PC-9 (cell line): ENCODE measurements at regions not wholly inside any gene's neighbourhood (a gene's known extent, or its start where the extent isn't known, plus 50 kb on each side); places are given as distances from the start of the nearest gene placed in this dataset.

Source experiments
- BruUV-seq: library from RNA; stranded (reverse); fragments of 400-500 nt; replicated peaks from 2 replicates; lab custom pipeline; 2021; lab: Mats Ljungman, UMichigan
- CTCF ChIA-PET: fragments of 300-600 bp; sonication (Branson Sonifier 250); formaldehyde crosslinking; loops from one replicate; lab custom pipeline; 2022; ENCODE audit warnings: antibody characterized with exemption; lab: Charles Lee
- POLR2A ChIA-PET: fragments of 300-600 bp; sonication (Branson Sonifier 250); formaldehyde crosslinking; loops from one replicate; lab custom pipeline; 2022; ENCODE audit warnings: antibody characterized with exemption; ENCODE audit not compliant: unreplicated experiment; lab: Charles Lee
- DNase-seq, 2 experiments: peaks; one replicate each; pipeline versions ENCODE4 v3.0.0 to v3.0.0-alpha.2; 2015 to 2022; ENCODE audit warnings: mixed read lengths in 1 of 2
- H2AFZ ChIP-seq: fragments of 200-600 bp; sonication (generic); 2 replicates; pipeline ENCODE4 v1.8.1; 2017; ENCODE audit warnings: antibody characterized with exemption
- H3F3A ChIP-seq: fragments of 200-600 bp; sonication (generic); 2 replicates; pipeline ENCODE4 v1.8.1; 2017; ENCODE audit warnings: antibody characterized with exemption, mild to moderate bottlenecking, low read depth; ENCODE audit not compliant: insufficient read depth
- H3K27ac ChIP-seq: fragments of 200-600 bp; sonication (generic); 2 replicates; pipeline ENCODE4 v1.6.1; 2016; ENCODE audit warnings: mixed run types
- H3K27me3 ChIP-seq: fragments of 200-600 bp; sonication (generic); 2 replicates; pipeline ENCODE4 v1.6.1; 2016; ENCODE audit warnings: low read depth, mixed run types; ENCODE audit not compliant: insufficient read depth
- H3K36me3 ChIP-seq: fragments of 200-600 bp; sonication (generic); 2 replicates; pipeline ENCODE4 v1.6.1; 2016; ENCODE audit warnings: low read depth, mixed run types
- H3K4me1 ChIP-seq: fragments of 200-600 bp; sonication (generic); replicated peaks from 2 replicates; pipeline ENCODE4 v1.6.1; 2016; ENCODE audit warnings: mixed run types; ENCODE audit not compliant: insufficient read depth
- H3K4me2 ChIP-seq: fragments of 200-600 bp; sonication (generic); 2 replicates; pipeline ENCODE4 v1.6.1; 2017; ENCODE audit warnings: mixed run types
- H3K4me3 ChIP-seq: fragments of 200-600 bp; sonication (generic); 2 replicates; pipeline ENCODE4 v1.6.1; 2016; ENCODE audit warnings: mixed run types
- H3K79me2 ChIP-seq: fragments of 200-600 bp; sonication (generic); 2 replicates; pipeline ENCODE4 v1.6.1; 2017; ENCODE audit warnings: low read depth, mixed run types
- H3K9me2 ChIP-seq: fragments of 200-600 bp; sonication (generic); 2 replicates; pipeline ENCODE4 v1.8.1; 2017; ENCODE audit warnings: mild to moderate bottlenecking; ENCODE audit not compliant: insufficient read depth
- H3K9me3 ChIP-seq: fragments of 200-600 bp; sonication (generic); 2 replicates; pipeline ENCODE4 v1.8.1; 2016; ENCODE audit warnings: low read depth; ENCODE audit not compliant: insufficient read depth
- H4K20me1 ChIP-seq: fragments of 200-600 bp; sonication (generic); 2 replicates; pipeline ENCODE4 v1.8.1; 2017; ENCODE audit not compliant: insufficient read depth
- EZH2 ChIP-seq: fragments of 200-600 bp; sonication (generic); IDR thresholded peaks from 2 replicates; pipeline ENCODE4 v1.8.0; 2017; ENCODE audit warnings: antibody characterized with exemption, low read depth
- intact Hi-C: fragments of 100-400 bp; cut with micrococcal nuclease; formaldehyde crosslinking; loops from one replicate; pipeline ENCODE4 v1.10.0; 2022; ENCODE audit not compliant: unreplicated experiment
- TF ChIP-seq, protein P1 (sequence below): fragments of 200-600 bp; sonication (generic); conservative IDR thresholded peaks from 2 replicates; pipeline ENCODE4 v1.6.1; 2017; ENCODE audit warnings: mixed run types, antibody characterized with exemption, mild to moderate bottlenecking, moderate library complexity

DNA sequence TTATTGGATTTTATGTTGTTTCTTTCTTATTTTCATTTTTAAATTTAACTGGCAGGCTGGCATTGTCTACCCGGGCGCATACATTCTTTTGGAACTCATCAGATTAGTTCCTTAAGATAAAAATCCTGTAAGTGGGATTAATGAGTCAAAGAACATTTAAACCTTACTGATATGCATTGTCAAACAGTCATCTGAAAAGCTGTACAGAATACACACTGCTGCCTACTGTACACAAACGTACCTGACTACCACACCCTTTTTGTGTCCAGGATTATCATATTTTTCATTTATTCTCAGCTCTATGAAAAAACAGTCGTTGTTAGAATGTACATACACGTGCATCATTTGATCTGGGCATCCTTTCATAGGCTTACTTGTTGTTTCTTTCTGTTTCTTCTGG lies 358.3 kb downstream of the EFNB2 start:
- Histone ChIP-seq H3K4me3 (no peak overlapping the region), H3K4me2 (no peak overlapping the region), H3K4me1 (peaks cover 4% of the 10 kb centered on the region; the same call in 1 of the 2 replicates), H3K36me3 (0 out of 2 replicates have a peak, but pooled peaks cover 3% of the 10 kb centered on the region), H3K27me3 (no peaks in the 10 kb centered on the region), H4K20me1 (no peaks in the 10 kb centered on the region), H3K9me3 (peaks cover 28% of the 10 kb centered on the region; the same call in 1 of the 2 replicates), H3K9me2 (no peaks in the 10 kb centered on the region), H3K79me2 (no peaks in the 10 kb centered on the region), H3K27ac (no peak overlapping the region), H3F3A (peaks cover 6% of the 10 kb centered on the region), H2AFZ (no peak overlapping the region)
- no peak for DNase-seq
- BruUV-seq: no TSS peak
- intact Hi-C loops: no loop called here
- ChIA-PET POLR2A (no interaction called here), CTCF (no interaction called here)
- TF ChIP-seq, protein P1, sequence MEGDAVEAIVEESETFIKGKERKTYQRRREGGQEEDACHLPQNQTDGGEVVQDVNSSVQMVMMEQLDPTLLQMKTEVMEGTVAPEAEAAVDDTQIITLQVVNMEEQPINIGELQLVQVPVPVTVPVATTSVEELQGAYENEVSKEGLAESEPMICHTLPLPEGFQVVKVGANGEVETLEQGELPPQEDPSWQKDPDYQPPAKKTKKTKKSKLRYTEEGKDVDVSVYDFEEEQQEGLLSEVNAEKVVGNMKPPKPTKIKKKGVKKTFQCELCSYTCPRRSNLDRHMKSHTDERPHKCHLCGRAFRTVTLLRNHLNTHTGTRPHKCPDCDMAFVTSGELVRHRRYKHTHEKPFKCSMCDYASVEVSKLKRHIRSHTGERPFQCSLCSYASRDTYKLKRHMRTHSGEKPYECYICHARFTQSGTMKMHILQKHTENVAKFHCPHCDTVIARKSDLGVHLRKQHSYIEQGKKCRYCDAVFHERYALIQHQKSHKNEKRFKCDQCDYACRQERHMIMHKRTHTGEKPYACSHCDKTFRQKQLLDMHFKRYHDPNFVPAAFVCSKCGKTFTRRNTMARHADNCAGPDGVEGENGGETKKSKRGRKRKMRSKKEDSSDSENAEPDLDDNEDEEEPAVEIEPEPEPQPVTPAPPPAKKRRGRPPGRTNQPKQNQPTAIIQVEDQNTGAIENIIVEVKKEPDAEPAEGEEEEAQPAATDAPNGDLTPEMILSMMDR: no peak
- TF ChIP-seq EZH2: no peak

DNA sequence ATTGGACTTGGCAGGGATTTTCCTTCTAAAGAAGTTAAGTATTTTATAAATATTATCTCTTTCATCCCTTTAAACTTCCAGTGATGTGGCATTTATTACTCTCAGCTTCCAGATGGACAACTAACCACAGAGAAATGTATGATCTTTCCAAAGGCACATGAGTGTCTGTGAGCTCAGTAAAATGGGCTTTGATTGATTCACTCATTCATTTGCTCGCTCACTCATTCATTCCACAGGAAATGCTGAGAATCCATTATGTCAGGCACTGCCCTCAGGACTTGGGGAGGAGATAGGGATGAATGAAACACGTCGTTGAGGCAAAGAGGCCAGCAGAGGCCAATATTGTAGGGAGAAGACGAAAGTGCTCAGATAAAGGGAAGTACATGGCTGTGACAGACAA lies 359.3 kb downstream of the EFNB2 start:
- Histone ChIP-seq H3K9me3 (peaks cover 22% of the 10 kb centered on the region; the same call in 1 of the 2 replicates), H2AFZ (no peak overlapping the region), H3F3A (no peaks in the 10 kb centered on the region; the same call in 1 of the 2 replicates), H3K4me2 (no peak overlapping the region), H3K27me3 (no peaks in the 10 kb centered on the region), H4K20me1 (no peaks in the 10 kb centered on the region), H3K4me1 (no peaks in the 10 kb centered on the region), H3K27ac (no peak overlapping the region), H3K9me2 (no peaks in the 10 kb centered on the region), H3K36me3 (no peaks in the 10 kb centered on the region), H3K79me2 (no peaks in the 10 kb centered on the region), H3K4me3 (no peak overlapping the region)
- POLR2A ChIA-PET: no interaction called here
- DNase-seq: no peak
- BruUV-seq: no TSS peak
- no peak for TF ChIP-seq EZH2
- TF ChIP-seq, protein P1: no peak
- intact Hi-C loops: no loop called here
- CTCF ChIA-PET: no interaction called here

DNA sequence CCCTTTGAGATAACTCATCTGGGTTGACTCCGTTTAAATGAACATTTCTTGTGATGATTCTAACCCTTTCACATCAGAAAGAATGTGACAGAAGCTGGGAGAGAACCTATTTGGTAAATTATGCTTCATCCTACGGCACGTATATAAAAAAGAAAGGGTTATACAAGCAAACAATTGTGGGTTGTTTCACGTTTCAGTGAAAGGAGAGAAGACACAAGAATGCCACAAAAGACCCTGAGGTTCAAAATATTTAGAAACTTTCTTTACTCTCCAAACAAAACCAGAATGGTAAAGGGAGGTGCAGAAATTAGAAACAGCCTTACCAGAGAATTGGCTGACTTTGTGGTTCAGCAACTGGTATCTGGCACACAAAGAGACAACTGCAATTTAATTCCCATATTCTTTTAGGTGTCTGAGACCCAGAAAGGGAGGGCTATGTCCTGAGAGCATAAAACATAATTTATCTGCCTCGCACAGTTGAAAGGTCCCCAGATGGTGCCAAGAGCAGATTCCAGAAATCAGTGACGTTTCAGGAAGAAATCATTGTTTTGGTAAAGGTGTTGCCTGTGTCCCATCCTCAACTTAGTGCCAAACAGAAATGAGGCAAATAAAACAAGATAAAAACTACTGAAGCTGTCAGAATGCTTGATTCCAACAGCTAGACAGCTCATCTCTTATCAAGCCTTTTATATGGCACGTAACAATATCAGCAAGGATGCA lies 361.4 kb downstream of the EFNB2 start:
- no peaks in the 10 kb centered on the region for H3K79me2 ChIP-seq
- no peak for DNase-seq
- no peaks in the 10 kb centered on the region for H4K20me1 ChIP-seq
- no peak overlapping the region for H3K27ac ChIP-seq
- no peak overlapping the region for H3K4me2 ChIP-seq
- H3K9me3 ChIP-seq: peaks cover 9% of the 10 kb centered on the region; the same call in 1 of the 2 replicates
- H3K36me3 ChIP-seq: no peaks in the 10 kb centered on the region
- no peaks in the 10 kb centered on the region; the same call in 1 of the 2 replicates for H3F3A ChIP-seq
- intact Hi-C loops: no loop called here
- TF ChIP-seq, protein P1: no peak
- TF ChIP-seq EZH2: no peak
- no peaks in the 10 kb centered on the region for H3K4me1 ChIP-seq
- H3K4me3 ChIP-seq: no peak overlapping the region
- CTCF ChIA-PET: no interaction called here
- no peaks in the 10 kb centered on the region for H3K9me2 ChIP-seq
- no peak overlapping the region for H2AFZ ChIP-seq
- no peaks in the 10 kb centered on the region for H3K27me3 ChIP-seq
- no TSS peak for BruUV-seq
- POLR2A ChIA-PET: no interaction called here
